ENCODE measurements at regions not wholly inside any gene's neighbourhood (a gene's known extent, or its start where the extent isn't known, plus 50 kb on each side); places are given as distances from the start of the nearest gene placed in this dataset.

- TF ChIP-seq TAF1 (IDR thresholded peaks at IDR 0.05; ENCODE audit: low read depth, low read length) = no peak
- no peak for TF ChIP-seq POLR2A (IDR thresholded peaks at IDR 0.05; ENCODE audit: low read depth, low read length)
- TF ChIP-seq POLR2AphosphoS5 (IDR thresholded peaks at IDR 0.05; ENCODE audit: low read depth, low read length) = no peak
- no peak for TF ChIP-seq PAX5 (IDR thresholded peaks at IDR 0.05; ENCODE audit: insufficient read depth, low read length, severe bottlenecking)
These were observed 376.9 kb upstream of the RPS23 start for GRCh38 chr5:82655078-82655477.
